ENCODE measurements at regions not wholly inside any gene's neighbourhood (a gene's known extent, or its start where the extent isn't known, plus 50 kb on each side); places are given as distances from the start of the nearest gene placed in this dataset.

DNA sequence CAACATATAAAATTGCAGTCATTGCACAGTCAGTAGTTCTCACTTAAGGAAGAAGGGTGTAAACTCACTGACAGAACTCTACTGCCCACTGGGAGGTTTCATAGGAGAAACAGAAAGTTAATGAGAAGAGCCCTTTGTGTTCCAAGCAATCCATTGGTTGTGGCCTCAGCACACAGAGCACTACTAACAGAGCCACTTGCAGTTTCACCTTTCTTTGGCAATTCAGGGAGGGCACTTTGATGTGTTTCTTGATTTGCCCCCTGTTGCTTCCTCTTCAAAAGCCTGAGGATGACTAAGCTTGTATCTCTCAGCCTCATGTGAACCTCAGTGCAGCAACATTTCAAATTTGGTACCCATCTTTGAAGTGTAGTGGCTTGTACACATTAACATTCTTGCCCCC, 409.4 kb downstream of the DMRTA1 start:
- TF ChIP-seq, protein P1, sequence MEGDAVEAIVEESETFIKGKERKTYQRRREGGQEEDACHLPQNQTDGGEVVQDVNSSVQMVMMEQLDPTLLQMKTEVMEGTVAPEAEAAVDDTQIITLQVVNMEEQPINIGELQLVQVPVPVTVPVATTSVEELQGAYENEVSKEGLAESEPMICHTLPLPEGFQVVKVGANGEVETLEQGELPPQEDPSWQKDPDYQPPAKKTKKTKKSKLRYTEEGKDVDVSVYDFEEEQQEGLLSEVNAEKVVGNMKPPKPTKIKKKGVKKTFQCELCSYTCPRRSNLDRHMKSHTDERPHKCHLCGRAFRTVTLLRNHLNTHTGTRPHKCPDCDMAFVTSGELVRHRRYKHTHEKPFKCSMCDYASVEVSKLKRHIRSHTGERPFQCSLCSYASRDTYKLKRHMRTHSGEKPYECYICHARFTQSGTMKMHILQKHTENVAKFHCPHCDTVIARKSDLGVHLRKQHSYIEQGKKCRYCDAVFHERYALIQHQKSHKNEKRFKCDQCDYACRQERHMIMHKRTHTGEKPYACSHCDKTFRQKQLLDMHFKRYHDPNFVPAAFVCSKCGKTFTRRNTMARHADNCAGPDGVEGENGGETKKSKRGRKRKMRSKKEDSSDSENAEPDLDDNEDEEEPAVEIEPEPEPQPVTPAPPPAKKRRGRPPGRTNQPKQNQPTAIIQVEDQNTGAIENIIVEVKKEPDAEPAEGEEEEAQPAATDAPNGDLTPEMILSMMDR (IDR thresholded peaks at IDR 0.05; ENCODE audit: insufficient read depth, low read length), result no peak
- no peak overlapping the region for H3K4me3 ChIP-seq (ENCODE audit: low read depth, low read length)
- DNase-seq (ENCODE audit: low read depth), result no peak

DNA sequence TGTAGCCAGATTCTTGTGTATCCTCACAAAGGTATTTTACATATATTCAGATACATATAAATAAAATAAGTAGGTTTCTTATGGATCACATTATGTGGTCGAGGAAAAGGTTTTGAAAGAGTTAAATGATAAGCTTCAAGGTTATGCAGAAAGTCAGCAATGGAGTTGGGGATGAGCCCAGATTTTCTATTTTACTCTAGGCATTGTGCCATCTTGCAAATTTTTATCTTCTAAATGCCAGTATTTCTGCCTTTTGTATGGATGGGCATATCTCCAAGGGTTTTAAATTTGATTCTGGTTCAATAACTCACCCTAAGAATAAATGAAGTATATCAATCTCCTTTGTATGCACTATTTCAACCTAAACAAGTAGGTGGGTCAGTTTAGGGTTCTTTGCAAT, 410.7 kb downstream of the DMRTA1 start:
- H3K4me3 ChIP-seq (ENCODE audit: low read depth, low read length), result no peak overlapping the region
- no peak for DNase-seq (ENCODE audit: low read depth)
- TF ChIP-seq, protein P1 (IDR thresholded peaks at IDR 0.05; ENCODE audit: insufficient read depth, low read length), result no peak

DNA sequence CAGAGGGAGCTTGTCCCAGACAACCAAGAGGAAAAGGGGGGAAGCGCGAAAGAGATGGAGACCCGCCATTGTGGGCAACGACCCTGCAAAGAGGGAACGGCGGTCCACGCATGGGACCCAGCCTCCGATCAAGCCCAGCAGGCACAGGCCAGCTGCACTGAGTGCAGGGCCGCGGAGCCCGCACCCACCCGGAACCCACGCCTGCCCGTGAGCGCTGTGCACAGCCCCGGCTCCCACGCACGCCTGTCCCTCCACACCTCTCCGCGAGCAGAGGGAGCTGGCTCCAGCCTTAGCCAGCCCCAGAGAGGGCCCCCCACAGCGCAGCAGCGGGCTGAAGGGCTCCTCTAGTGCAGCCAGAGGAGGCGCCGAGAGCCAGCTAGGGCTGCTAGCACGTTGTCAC, 416.5 kb downstream of the DMRTA1 start:
- no peak for DNase-seq (ENCODE audit: low read depth)
- H3K4me3 ChIP-seq (ENCODE audit: low read depth, low read length), result no peak overlapping the region
- TF ChIP-seq, protein P1 (IDR thresholded peaks at IDR 0.05; ENCODE audit: insufficient read depth, low read length), result no peak

DNA sequence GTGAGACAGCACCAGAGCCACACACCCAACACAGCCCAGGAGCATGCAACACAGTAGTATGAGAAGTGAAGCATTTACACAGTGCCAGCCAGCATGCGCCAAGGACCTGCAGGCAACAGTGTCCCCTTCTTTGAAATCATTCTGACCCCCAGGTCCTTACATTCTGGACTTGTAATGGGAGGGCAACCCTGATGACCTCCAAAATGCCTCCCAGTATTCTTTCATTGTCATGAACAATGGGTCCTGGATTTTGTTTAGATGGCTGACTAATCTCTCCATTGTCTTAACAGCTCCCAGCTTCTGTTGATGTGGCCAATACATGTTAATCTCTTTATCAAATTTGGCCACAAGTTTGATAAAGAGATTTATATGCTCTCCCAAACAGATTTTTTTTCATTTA, 417.1 kb downstream of the DMRTA1 start:
- no peak overlapping the region for H3K4me3 ChIP-seq (ENCODE audit: low read depth, low read length)
- TF ChIP-seq, protein P1 (IDR thresholded peaks at IDR 0.05; ENCODE audit: insufficient read depth, low read length), result no peak
- peak; percentile 0 for DNase-seq (ENCODE audit: low read depth)

DNA sequence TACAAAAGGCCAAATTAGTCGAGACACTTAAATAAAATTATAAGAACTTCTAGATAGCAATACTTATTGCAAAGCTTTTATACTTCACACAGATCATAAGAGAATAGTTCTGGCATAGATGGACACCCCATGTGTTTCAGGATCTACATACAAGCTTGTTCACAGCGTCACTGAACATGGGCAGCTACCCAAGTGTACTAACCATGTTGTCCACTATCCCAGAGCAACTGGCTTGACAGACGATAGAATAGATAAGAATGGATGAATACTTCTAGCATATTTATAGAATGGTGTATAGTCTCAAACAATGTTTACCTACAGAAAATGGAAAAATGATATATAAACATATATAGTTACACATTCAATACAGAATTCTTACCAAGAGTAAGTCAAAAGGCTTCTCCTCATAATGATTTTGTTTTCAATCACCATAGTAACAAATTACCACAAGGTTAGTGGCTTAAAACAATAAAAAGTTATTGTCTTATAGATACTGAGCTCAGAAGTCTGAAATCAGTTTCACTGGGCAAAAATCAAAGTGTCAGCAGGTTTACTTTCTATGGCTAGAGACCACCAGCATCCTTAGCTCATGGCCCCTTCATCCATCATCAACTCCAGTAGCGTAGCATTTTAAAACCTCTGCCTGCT, 446.7 kb downstream of the DMRTA1 start:
- TF ChIP-seq, protein P1 (IDR thresholded peaks at IDR 0.05; ENCODE audit: insufficient read depth, low read length), result no peak
- no peak overlapping the region for H3K4me3 ChIP-seq (ENCODE audit: low read depth, low read length)
- DNase-seq (ENCODE audit: low read depth), result no peak

DNA sequence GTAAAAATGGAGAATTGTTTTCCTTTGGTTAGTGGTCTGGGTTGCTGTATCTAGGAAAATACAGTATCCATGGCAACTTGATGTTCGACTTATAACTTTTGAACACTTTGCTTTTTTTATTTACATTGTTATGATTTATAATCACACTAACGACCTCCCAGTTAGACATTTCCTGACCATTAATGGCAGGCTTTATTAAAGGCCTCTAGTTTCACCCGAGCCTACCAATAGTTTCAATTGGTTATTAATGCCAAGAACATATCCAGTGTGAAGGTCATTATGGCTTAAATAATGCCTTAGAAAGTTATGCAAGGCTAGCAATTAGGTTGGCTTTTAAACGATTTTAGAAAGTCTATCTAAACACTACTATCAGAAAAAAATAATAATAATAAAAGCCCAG, 452.0 kb downstream of the DMRTA1 start:
- no peak overlapping the region for H3K4me3 ChIP-seq (ENCODE audit: low read depth, low read length)
- TF ChIP-seq, protein P1 (IDR thresholded peaks at IDR 0.05; ENCODE audit: insufficient read depth, low read length), result no peak
- no peak for DNase-seq (ENCODE audit: low read depth)

DNA sequence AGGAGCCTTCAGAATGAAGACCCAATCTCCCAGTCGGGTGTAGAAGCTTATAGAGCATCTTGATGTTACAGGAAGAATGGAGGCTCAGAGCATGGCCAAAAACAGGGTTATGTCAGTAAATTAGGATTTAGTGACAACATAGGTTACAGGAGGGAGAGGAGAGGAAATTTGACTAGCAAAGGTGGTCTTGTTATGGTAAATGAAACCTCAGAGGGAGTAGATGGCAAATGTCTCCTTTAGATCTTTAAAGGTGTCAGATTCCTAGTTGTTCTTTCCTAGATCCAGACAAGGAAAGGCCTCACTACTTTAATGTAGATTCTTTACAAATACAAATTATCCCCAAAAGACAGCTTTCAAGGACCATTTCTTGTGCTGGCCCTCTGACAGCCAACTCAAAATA, 465.0 kb downstream of the DMRTA1 start:
- no peak overlapping the region for H3K4me3 ChIP-seq (ENCODE audit: low read depth, low read length)
- TF ChIP-seq, protein P1 (IDR thresholded peaks at IDR 0.05; ENCODE audit: insufficient read depth, low read length), result no peak

More for the DNA sequence above, 465.0 kb downstream of the DMRTA1 start:
- DNase-seq (ENCODE audit: low read depth), result no peak

All from fibroblast of the aortic adventitia (primary cell).